ENCODE measurements at regions not wholly inside any gene's neighbourhood (a gene's known extent, or its start where the extent isn't known, plus 50 kb on each side); places are given as distances from the start of the nearest gene placed in this dataset.

GRCh38 chr5:133703935-133704334 is 91.6 kb upstream of the FSTL4 start:
- Histone ChIP-seq H3K27me3 (ENCODE audit: low read depth) (no peaks in the 10 kb centered on the region), H3K4me1 (no peaks in the 10 kb centered on the region), H3K27ac (no peak overlapping the region), H3K9me3 (no peaks in the 10 kb centered on the region), H3K4me3 (no peak overlapping the region), H3K36me3 (no peaks in the 10 kb centered on the region)
- ATAC-seq (no peak), DNase-seq (no peak)
- intact Hi-C loops (cut with DNase I), result no loop called here
- TF ChIP-seq, protein P1, sequence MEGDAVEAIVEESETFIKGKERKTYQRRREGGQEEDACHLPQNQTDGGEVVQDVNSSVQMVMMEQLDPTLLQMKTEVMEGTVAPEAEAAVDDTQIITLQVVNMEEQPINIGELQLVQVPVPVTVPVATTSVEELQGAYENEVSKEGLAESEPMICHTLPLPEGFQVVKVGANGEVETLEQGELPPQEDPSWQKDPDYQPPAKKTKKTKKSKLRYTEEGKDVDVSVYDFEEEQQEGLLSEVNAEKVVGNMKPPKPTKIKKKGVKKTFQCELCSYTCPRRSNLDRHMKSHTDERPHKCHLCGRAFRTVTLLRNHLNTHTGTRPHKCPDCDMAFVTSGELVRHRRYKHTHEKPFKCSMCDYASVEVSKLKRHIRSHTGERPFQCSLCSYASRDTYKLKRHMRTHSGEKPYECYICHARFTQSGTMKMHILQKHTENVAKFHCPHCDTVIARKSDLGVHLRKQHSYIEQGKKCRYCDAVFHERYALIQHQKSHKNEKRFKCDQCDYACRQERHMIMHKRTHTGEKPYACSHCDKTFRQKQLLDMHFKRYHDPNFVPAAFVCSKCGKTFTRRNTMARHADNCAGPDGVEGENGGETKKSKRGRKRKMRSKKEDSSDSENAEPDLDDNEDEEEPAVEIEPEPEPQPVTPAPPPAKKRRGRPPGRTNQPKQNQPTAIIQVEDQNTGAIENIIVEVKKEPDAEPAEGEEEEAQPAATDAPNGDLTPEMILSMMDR (IDR thresholded peaks at IDR 0.05), result no peak

DNA sequence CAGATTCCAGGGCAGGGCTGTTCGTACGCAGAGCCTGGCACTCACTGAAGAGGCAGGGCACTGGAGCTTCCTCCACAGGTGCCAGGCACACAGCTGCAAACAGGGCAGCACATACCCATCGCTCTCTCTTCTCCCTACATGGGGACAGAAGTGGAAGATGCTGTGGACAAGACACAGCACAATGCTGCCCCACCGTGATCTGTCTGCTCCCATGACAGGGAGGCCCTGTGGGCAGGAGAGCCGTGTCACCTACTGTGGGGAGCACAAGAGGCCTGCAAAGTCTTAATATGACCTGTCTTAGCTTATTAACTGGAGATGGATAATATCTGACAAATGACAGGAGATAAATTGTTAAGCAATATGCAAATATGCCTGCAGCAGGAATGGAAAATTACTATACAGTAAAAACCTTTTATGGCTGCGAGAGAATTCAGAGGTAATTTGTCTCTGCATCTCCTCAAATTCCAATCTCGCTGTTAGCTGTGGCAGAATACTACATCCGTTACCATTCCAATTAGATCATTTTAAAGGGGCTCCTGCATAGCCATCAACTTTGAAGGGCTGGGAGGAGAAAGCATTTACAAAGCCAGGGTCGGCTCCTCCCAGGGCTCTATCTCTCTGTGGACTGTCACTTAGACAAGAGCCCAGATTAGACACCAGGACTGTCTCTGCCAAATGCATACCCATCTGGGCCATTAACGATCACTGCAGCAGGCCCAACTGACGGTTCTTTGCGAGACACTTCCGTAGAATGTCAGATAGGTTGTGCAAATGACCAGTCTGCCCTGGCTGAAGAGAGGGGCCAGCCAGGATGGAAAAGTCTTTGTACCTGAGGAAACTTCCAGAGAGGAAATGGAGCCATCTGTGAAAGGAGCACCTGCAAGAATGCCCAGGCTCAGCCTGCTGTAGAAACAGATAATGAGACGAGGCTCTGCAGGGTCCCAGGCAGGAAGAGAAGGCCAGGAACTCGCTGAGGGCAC is 90.7 kb upstream of the FSTL4 start:
- Histone ChIP-seq H3K36me3 (no peaks in the 10 kb centered on the region), H3K27me3 (ENCODE audit: low read depth) (no peaks in the 10 kb centered on the region), H3K27ac (no peak overlapping the region), H3K4me3 (no peak overlapping the region), H3K9me3 (no peaks in the 10 kb centered on the region), H3K4me1 (no peaks in the 10 kb centered on the region)
- DNase-seq, result no peak
- no peak for ATAC-seq
- intact Hi-C loops (cut with DNase I), result no loop called here
- TF ChIP-seq, protein P1 (IDR thresholded peaks at IDR 0.05), result no peak

DNA sequence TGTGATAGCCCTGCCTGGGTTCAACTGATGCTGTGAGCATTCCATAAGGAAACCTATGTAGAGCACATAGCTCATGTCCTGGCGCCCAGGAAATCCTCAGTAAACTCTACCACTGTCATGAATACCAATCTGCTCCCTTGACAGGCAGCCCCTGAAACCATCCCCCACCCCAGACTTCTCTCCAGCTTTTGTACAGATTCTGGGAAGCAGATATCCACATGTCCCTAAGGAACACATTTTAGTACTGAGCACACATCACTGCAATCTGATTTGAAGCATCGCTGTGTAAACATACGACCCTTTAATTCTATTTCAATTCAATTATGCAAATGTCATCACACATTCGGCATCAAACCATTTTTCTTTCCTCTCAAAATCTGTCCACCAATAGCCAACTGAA is 89.5 kb upstream of the FSTL4 start:
- H3K36me3 ChIP-seq, result no peaks in the 10 kb centered on the region
- no peak overlapping the region for H3K4me3 ChIP-seq
- H3K27ac ChIP-seq, result no peak overlapping the region
- TF ChIP-seq, protein P1 (IDR thresholded peaks at IDR 0.05), result no peak
- no peaks in the 10 kb centered on the region for H3K27me3 ChIP-seq (ENCODE audit: low read depth)
- intact Hi-C loops (cut with DNase I), result no loop called here
- ATAC-seq, result no peak
- no peaks in the 10 kb centered on the region for H3K9me3 ChIP-seq
- no peaks in the 10 kb centered on the region for H3K4me1 ChIP-seq
- no peak for DNase-seq

GRCh38 chr5:133700251-133700650 is 87.9 kb upstream of the FSTL4 start:
- H3K27ac ChIP-seq, result no peak overlapping the region
- intact Hi-C loops (cut with DNase I), result no loop called here
- TF ChIP-seq, protein P1 (IDR thresholded peaks at IDR 0.05), result no peak
- no peaks in the 10 kb centered on the region for H3K36me3 ChIP-seq
- DNase-seq (no peak), ATAC-seq (no peak)
- H3K4me1 ChIP-seq, result no peaks in the 10 kb centered on the region
- no peaks in the 10 kb centered on the region for H3K27me3 ChIP-seq (ENCODE audit: low read depth)
- H3K9me3 ChIP-seq, result no peaks in the 10 kb centered on the region
- no peak overlapping the region for H3K4me3 ChIP-seq

GRCh38 chr5:133698646-133699526 is 86.5 kb upstream of the FSTL4 start:
- no peaks in the 10 kb centered on the region for H3K36me3 ChIP-seq
- no peaks in the 10 kb centered on the region for H3K9me3 ChIP-seq
- no peaks in the 10 kb centered on the region for H3K27me3 ChIP-seq (ENCODE audit: low read depth)
- DNase-seq (no peak), ATAC-seq (no peak)
- H3K4me1 ChIP-seq, result no peaks in the 10 kb centered on the region
- no peak overlapping the region for H3K4me3 ChIP-seq
- H3K27ac ChIP-seq, result no peak overlapping the region
- intact Hi-C loops (cut with DNase I), result no loop called here
- TF ChIP-seq, protein P1 (IDR thresholded peaks at IDR 0.05), result no peak
